Psoas muscle (tissue), 7 donors: ENCODE measurements at regions not wholly inside any gene's neighbourhood (a gene's known extent, or its start where the extent isn't known, plus 50 kb on each side); places are given as distances from the start of the nearest gene placed in this dataset.
"Not testable (repeated sequence)": the region's sequence is repeated elsewhere in the genome, so short reads cannot be mapped to it uniquely, and the experiment has no call there.

Source experiments
- ATAC-seq, 4 donors: fragments of 200-7000 bp; cut with Tn5 transposase; one replicate each; pipeline ENCODE4 v1.9.1; 2020; ENCODE audit warnings: moderate library complexity in 3 of 4, mild to moderate bottlenecking in 2 of 4
- DNase-seq, 2 donors: peaks; one replicate each; pipeline ENCODE4 v3.0.0-alpha.2; 2020
- H3K27ac ChIP-seq: fragments of 200-600 bp; one replicate; pipeline ENCODE4 v1.8.0; 2022
- H3K27me3 ChIP-seq, 3 donors: fragments of 200-600 bp in 1 of 3; one replicate each; pipeline versions ENCODE4 v1.6.1 to v1.8.0; 2013 to 2022; ENCODE audit warnings: low read length in 2 of 3, mild to moderate bottlenecking in 2 of 3, moderate library complexity in 1 of 3; ENCODE audit not compliant: insufficient read depth in 3 of 3
- H3K36me3 ChIP-seq, 2 donors: fragments of 200-600 bp in 1 of 2; one replicate each; pipeline versions ENCODE4 v1.6.1 to v1.8.0; 2013 to 2022; ENCODE audit warnings: low read depth in 1 of 2, mild to moderate bottlenecking in 1 of 2, moderate library complexity in 1 of 2; ENCODE audit not compliant: insufficient read depth in 1 of 2
- H3K4me1 ChIP-seq: fragments of 200-600 bp; one replicate; pipeline ENCODE4 v1.8.0; 2022
- H3K4me3 ChIP-seq: fragments of 200-600 bp; one replicate; pipeline ENCODE4 v1.8.0; 2022; ENCODE audit warnings: mild to moderate bottlenecking
- H3K9me3 ChIP-seq: fragments of 200-600 bp; one replicate; pipeline ENCODE4 v1.8.0; 2022
- WGBS, 3 donors: extraction: QIAGEN DNeasy Blood & Tissue Kit; methylation state at CpG; one replicate each; pipeline versions ENCODE4 v1.1.6 to v1.1.7; 2013; 5-methylcytosine and 5-hydroxymethylcytosine counted together
- intact Hi-C, 2 donors: fragments of 100-400 bp; cut with DNase I; formaldehyde crosslinking; loops; one replicate each; pipeline versions ENCODE4 v1.11.0 to v1.14.2; 2022
- TF ChIP-seq, protein P1 (sequence below): fragments of 200-600 bp; IDR thresholded peaks from one replicate; pipeline ENCODE4 v1.8.0; 2022; ENCODE audit warnings: antibody characterized with exemption
- donor health status: healthy with polysubstance abuse.
- donor health status: DM: no; HTN: no; CAD: no; lungs with moderate emphysema.
- donor health status: Bipolar disorder and iron deficiency.
- donor health status: healthy.
- donor health status: DM: yes; HTN: yes; CAD: no.
- donor health status: DM: no; HTN: no; CAD: no.
- donor health status: DM: yes; HTN: yes; CAD: no.

DNA sequence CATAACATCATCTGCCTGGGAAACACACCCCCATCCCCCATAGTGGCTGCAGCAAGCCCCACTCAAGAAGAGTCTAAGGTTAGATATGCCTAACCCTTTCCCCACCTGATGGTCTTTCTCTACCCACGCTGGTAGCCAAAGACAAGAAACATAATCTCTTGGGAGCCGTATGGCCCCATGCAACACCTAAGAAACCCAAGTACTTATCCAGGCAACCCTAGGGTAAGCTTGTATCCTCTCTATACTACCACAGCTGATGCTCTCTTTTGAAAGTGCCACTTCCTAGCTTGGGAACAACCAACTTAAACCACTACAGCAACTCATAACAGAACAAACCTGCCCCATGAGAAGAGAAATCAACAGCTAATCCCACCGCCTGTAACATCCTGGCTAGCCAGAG lies 161.1 kb downstream of the MSN start:
- TF ChIP-seq, protein P1, sequence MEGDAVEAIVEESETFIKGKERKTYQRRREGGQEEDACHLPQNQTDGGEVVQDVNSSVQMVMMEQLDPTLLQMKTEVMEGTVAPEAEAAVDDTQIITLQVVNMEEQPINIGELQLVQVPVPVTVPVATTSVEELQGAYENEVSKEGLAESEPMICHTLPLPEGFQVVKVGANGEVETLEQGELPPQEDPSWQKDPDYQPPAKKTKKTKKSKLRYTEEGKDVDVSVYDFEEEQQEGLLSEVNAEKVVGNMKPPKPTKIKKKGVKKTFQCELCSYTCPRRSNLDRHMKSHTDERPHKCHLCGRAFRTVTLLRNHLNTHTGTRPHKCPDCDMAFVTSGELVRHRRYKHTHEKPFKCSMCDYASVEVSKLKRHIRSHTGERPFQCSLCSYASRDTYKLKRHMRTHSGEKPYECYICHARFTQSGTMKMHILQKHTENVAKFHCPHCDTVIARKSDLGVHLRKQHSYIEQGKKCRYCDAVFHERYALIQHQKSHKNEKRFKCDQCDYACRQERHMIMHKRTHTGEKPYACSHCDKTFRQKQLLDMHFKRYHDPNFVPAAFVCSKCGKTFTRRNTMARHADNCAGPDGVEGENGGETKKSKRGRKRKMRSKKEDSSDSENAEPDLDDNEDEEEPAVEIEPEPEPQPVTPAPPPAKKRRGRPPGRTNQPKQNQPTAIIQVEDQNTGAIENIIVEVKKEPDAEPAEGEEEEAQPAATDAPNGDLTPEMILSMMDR = no peak
- WGBS, 3 donors = 64 to 77% (median 72%) methylated on average over 3 of the region's 3 CpGs
- Histone ChIP-seq H3K9me3 (peaks cover 7% of the 10 kb centered on the region), H3K4me1 (no peaks in the 10 kb centered on the region), H3K27me3 (peaks cover 0 to 13% (median 0%) of the 10 kb centered on the region in 3 donors), H3K36me3 (no peaks in the 10 kb centered on the region), H3K27ac (no peak overlapping the region), H3K4me3 (no peak overlapping the region)
- DNase-seq (no peak), ATAC-seq (no peak)
- intact Hi-C loops = no loop called here

DNA sequence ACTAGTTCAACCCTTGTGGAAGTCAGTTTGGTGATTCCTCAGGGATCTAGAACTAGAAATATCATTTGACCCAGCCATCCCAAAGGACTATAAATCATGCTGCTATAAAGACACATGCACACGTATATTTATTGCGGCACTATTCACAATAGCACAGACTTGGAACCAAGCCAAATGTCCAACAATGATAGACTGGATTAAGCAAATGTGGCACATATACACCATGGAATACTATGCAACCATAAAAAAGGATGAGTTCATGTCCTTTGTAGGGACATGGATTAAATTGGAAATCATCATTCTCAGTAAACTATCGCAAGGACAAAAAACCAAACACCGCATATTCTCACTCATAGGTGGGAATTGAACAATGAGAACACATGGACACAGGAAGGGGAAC lies 157.8 kb downstream of the MSN start:
- H3K9me3 ChIP-seq, H3K4me3 ChIP-seq, H3K36me3 ChIP-seq, ATAC-seq, DNase-seq, intact Hi-C loops, H3K4me1 ChIP-seq, H3K27ac ChIP-seq: not testable (repeated sequence)
- 84 to 91% (median 86%) methylated on average over 4 of the region's 4 CpGs for WGBS, 3 donors
- H3K27me3 ChIP-seq = peaks cover 0 to 30% (median 2%) of the 10 kb centered on the region in 3 donors

DNA sequence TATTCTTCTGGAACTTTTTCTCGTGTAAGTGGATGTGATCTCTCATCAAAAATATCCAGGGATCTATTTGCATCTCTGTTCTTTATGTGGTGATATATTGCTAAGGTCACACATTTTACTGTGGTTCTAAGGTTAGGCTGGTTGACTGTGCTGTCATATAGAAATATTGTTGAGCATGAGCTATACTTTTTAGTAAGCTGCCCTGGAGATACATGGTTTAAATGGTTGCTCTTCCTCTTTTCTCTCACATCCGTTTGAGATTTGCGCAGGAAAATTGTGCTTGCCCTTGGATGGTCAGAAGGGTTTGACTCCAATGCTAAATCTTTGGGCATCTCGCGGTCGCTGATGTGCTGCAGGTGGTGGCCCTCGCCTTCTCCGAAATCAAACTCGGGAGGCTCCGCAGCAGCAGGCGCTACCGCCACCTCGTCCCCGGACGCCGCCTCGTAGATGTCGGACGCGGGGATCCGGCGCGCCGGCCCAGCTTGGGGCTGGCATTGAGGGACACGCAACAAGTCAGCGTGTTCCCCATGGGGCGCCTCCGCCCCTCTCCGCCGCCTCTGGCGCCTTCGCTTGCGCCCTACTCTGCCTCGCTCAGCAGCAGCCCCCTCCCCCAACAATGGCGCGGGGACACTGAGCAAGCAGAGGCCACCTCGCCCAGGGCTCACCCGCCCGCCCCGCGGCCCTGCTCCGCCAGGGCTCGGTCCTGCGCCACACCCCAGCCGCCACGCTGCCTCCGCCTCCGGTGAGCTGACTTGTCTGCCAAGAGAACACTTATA lies 154.5 kb downstream of the MSN start:
- 3 to 33% (median 6%) methylated on average over 26 to 48 of the region's 48 CpGs for WGBS, 3 donors
- H3K4me3 ChIP-seq = peak overlapping the region; percentile 46
- H3K36me3 ChIP-seq = no peaks in the 10 kb centered on the region
- H3K27ac ChIP-seq = no peak overlapping the region
- peaks cover 0 to 41% (median 2%) of the 10 kb centered on the region in 3 donors for H3K27me3 ChIP-seq
- H3K9me3 ChIP-seq = peaks cover 7% of the 10 kb centered on the region
- TF ChIP-seq, protein P1 = no peak
- no peak for ATAC-seq
- DNase-seq = peak in 1 of 2 donors; percentile 13
- intact Hi-C loops = no loop called here
- no peaks in the 10 kb centered on the region for H3K4me1 ChIP-seq

DNA sequence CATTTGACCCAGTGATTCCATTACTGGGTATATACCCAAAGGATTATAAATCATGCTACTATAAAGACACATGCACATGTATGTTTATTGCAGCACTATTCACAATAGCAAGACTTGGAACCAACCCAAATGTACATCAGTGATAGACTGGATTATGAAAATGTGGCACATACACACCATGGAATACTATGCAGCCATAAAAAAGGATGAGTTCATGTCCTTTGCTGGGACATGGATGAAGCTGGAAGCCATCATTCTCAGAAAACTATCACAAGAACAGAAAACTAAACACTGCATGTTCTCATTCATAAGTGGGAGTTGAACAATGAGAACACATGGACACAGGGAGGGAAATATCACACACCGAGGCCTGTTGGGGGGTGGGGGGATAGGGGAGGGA lies 152.5 kb downstream of the MSN start:
- 80 to 92% (median 84%) methylated on average over 1 of the region's 1 CpG for WGBS, 3 donors
- H3K4me3 ChIP-seq, H3K9me3 ChIP-seq, intact Hi-C loops, H3K36me3 ChIP-seq, H3K27ac ChIP-seq, DNase-seq, ATAC-seq, H3K4me1 ChIP-seq: not testable (repeated sequence)
- peaks cover 0 to 35% (median 2%) of the 10 kb centered on the region in 3 donors for H3K27me3 ChIP-seq

DNA sequence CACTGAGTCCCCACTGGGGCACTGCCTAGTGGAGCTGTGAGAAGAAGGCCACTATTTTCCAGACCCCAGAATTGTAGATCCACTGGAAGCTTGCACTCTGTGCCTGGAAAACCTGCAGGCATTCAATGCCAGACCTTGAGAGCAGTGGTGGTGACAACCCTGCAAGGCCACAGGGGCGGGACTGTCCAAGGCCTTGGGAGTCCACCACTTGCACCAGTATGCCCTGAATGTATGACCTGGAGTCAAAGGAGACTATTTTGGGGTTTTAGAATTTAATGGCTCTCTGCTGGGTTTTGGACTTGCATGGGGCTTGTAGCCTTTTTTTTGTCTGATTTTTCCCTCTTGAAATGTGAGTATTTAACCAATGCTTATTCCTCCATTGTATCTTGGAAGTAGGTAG lies 145.8 kb downstream of the MSN start:
- Histone ChIP-seq H3K36me3 (no peaks in the 10 kb centered on the region), H3K9me3 (no peaks in the 10 kb centered on the region), H3K4me3 (no peak overlapping the region), H3K27me3 (peaks cover 0 to 12% (median 0%) of the 10 kb centered on the region in 3 donors), H3K27ac (no peak overlapping the region), H3K4me1 (no peaks in the 10 kb centered on the region)
- 31 to 83% (median 48%) methylated on average over 1 of the region's 1 CpG for WGBS, 3 donors
- ATAC-seq (no peak), DNase-seq (no peak)
- TF ChIP-seq, protein P1 = no peak
- intact Hi-C loops = no loop called here
